OCI-LY1 (cell line): ENCODE measurements at regions not wholly inside any gene's neighbourhood (a gene's known extent, or its start where the extent isn't known, plus 50 kb on each side); places are given as distances from the start of the nearest gene placed in this dataset.

Experiments used
- H2AFZ ChIP-seq: fragments of 200-600 bp; sonication (generic), shearing (Covaris generic); 2 replicates; pipeline ENCODE4 v1.6.0; 2014; ENCODE audit warnings: antibody characterized with exemption, mild to moderate bottlenecking, low read length
- H3F3A ChIP-seq: fragments of 200-600 bp; sonication (generic), shearing (Covaris generic); 2 replicates; pipeline ENCODE4 v1.6.0; 2014; ENCODE audit warnings: mild to moderate bottlenecking, antibody characterized with exemption, low read length, moderate library complexity; ENCODE audit not compliant: insufficient read depth
- H3K27ac ChIP-seq: fragments of 200-600 bp; sonication (generic); 2 replicates; pipeline ENCODE4 v1.5.1; 2014; ENCODE audit warnings: low read length, mixed run types, mild to moderate bottlenecking, low read depth; ENCODE audit not compliant: poor library complexity, severe bottlenecking
- H3K27me3 ChIP-seq: fragments of 200-600 bp; sonication (generic); 2 replicates; pipeline ENCODE4 v1.6.0; 2014; ENCODE audit warnings: antibody characterized with exemption, mild to moderate bottlenecking, low read length, moderate library complexity; ENCODE audit not compliant: insufficient read depth
- H3K36me3 ChIP-seq: fragments of 200-600 bp; sonication (generic); 2 replicates; pipeline ENCODE4 v1.6.1; 2014; ENCODE audit warnings: mild to moderate bottlenecking, antibody characterized with exemption, low read length, moderate library complexity, mixed read lengths; ENCODE audit not compliant: insufficient read depth
- H3K4me1 ChIP-seq: fragments of 200-600 bp; sonication (generic); 2 replicates; pipeline ENCODE4 v1.5.1; 2014; ENCODE audit warnings: mild to moderate bottlenecking, low read length, moderate library complexity; ENCODE audit not compliant: insufficient read depth, severe bottlenecking
- H3K4me2 ChIP-seq: fragments of 200-600 bp; sonication (generic), shearing (Covaris generic); 2 replicates; pipeline ENCODE4 v1.6.1; 2014; ENCODE audit warnings: low read length
- H3K4me3 ChIP-seq: fragments of 200-600 bp; sonication (generic); 2 replicates; pipeline ENCODE4 v1.5.1; 2014; ENCODE audit warnings: low read length, low read depth, mild to moderate bottlenecking, mixed read lengths; ENCODE audit not compliant: poor library complexity, severe bottlenecking
- H3K79me2 ChIP-seq: fragments of 200-600 bp; shearing (Covaris generic); 2 replicates; pipeline ENCODE4 v1.6.1; 2016; ENCODE audit warnings: mixed run types, low read length, mixed read lengths; ENCODE audit not compliant: insufficient read depth
- H3K9ac ChIP-seq: fragments of 200-600 bp; sonication (generic), shearing (Covaris generic); 2 replicates; pipeline ENCODE4 v1.6.1; 2014; ENCODE audit warnings: mild to moderate bottlenecking, low read length, mixed read lengths
- H3K9me2 ChIP-seq: fragments of 200-600 bp; sonication (generic), shearing (Covaris generic); 2 replicates; pipeline ENCODE4 v1.6.1; 2014; ENCODE audit warnings: low read depth, mild to moderate bottlenecking, low read length, mixed read lengths
- H3K9me3 ChIP-seq: fragments of 200-600 bp; shearing (Covaris generic); 2 replicates; pipeline ENCODE4 v1.6.1; 2014; ENCODE audit warnings: low read length, mixed read lengths
- H4K20me1 ChIP-seq: fragments of 200-600 bp; sonication (generic), shearing (Covaris generic); 2 replicates; pipeline ENCODE4 v1.6.0; 2016; ENCODE audit warnings: mild to moderate bottlenecking, low read length; ENCODE audit not compliant: insufficient read depth
- CTCF ChIP-seq: fragments of 200-600 bp; sonication (generic), shearing (Covaris generic); IDR thresholded peaks from 2 replicates; pipeline ENCODE4 v1.5.1; 2017; ENCODE audit warnings: mild to moderate bottlenecking, antibody characterized with exemption, low read length, moderate library complexity, mixed read lengths
- EZH2 ChIP-seq: fragments of 200-600 bp; sonication (generic), shearing (Covaris generic); IDR thresholded peaks from 2 replicates; pipeline ENCODE4 v1.8.0; 2017; ENCODE audit warnings: borderline replicate concordance, mixed run types, mild to moderate bottlenecking, antibody characterized with exemption, low read length, moderate library complexity, mixed read lengths

GRCh38 chr4:159542296-159542695 lies 439.4 kb downstream of the RAPGEF2 start:
- Histone ChIP-seq H3K27ac (no peak overlapping the region), H3K4me2 (no peak overlapping the region), H2AFZ (no peak overlapping the region), H3K9me2 (no peaks in the 10 kb centered on the region), H3K36me3 (no peaks in the 10 kb centered on the region), H3F3A (no peaks in the 10 kb centered on the region), H3K9me3 (no peaks in the 10 kb centered on the region), H3K27me3 (no peaks in the 10 kb centered on the region), H3K4me3 (no peak overlapping the region), H4K20me1 (no peaks in the 10 kb centered on the region), H3K4me1 (no peaks in the 10 kb centered on the region), H3K9ac (no peak overlapping the region), H3K79me2 (no peaks in the 10 kb centered on the region)
- TF ChIP-seq EZH2 (no peak), CTCF (no peak)

GRCh38 chr4:159543831-159544230 lies 441.0 kb downstream of the RAPGEF2 start:
- Histone ChIP-seq H3F3A (no peaks in the 10 kb centered on the region), H4K20me1 (no peaks in the 10 kb centered on the region), H3K27me3 (no peaks in the 10 kb centered on the region), H3K27ac (no peak overlapping the region), H2AFZ (no peak overlapping the region), H3K9ac (no peak overlapping the region), H3K9me2 (no peaks in the 10 kb centered on the region), H3K79me2 (no peaks in the 10 kb centered on the region), H3K4me1 (no peaks in the 10 kb centered on the region), H3K9me3 (no peaks in the 10 kb centered on the region), H3K36me3 (no peaks in the 10 kb centered on the region), H3K4me3 (no peak overlapping the region), H3K4me2 (no peak overlapping the region)
- TF ChIP-seq CTCF (no peak), EZH2 (no peak)

- no peak overlapping the region for H3K27ac ChIP-seq
- no peaks in the 10 kb centered on the region for H3K9me3 ChIP-seq
- H3K27me3 ChIP-seq, result no peaks in the 10 kb centered on the region
- no peaks in the 10 kb centered on the region for H3F3A ChIP-seq
- no peaks in the 10 kb centered on the region for H3K9me2 ChIP-seq
- H3K4me2 ChIP-seq, result no peak overlapping the region
- no peak overlapping the region for H3K9ac ChIP-seq
- H2AFZ ChIP-seq, result no peak overlapping the region
- TF ChIP-seq EZH2, result no peak
- no peak for TF ChIP-seq CTCF
- no peaks in the 10 kb centered on the region for H4K20me1 ChIP-seq
- no peak overlapping the region for H3K4me3 ChIP-seq
- H3K79me2 ChIP-seq, result no peaks in the 10 kb centered on the region
- no peaks in the 10 kb centered on the region for H3K36me3 ChIP-seq
- no peaks in the 10 kb centered on the region for H3K4me1 ChIP-seq
These were observed 442.7 kb downstream of the RAPGEF2 start for GRCh38 chr4:159545556-159545955.
